ENCODE measurements at regions not wholly inside any gene's neighbourhood (a gene's known extent, or its start where the extent isn't known, plus 50 kb on each side); places are given as distances from the start of the nearest gene placed in this dataset.

- TF ChIP-seq CTCF (IDR thresholded peaks at IDR 0.05) (no peak), POLR2A (IDR thresholded peaks at IDR 0.05) (no peak)
Measured at GRCh38 chr3:4228295-4228694, 74.9 kb upstream of the SETMAR start.

Measured in heart left ventricle (tissue), 13 donors.